HG03571 (cell line): ENCODE measurements at regions not wholly inside any gene's neighbourhood (a gene's known extent, or its start where the extent isn't known, plus 50 kb on each side); places are given as distances from the start of the nearest gene placed in this dataset.

ENCODE experiments used
- ATAC-seq: cut with Tn5 transposase; IDR thresholded peaks from one replicate; pipeline ENCODE4 v1.9.1; 2021; ENCODE audit not compliant: unreplicated experiment

DNA sequence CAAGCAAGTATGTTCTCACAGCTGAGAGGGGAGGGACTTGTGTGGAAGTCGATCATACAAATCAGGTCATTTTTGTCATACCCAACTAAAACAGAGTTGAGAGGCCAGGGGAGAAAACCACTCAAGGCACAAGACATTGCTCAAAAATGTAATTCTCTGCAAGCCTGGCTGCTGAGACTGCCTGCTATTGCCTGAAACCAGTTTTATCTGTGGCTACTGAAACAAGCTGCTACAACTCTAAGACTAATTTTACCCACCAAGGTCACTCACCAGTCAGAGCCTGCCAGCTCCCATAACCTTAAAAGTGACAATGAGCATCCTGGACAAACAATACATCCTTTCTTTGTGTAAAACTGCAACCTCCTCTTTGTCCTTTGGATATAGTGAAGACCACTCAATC, 54.1 kb upstream of the CST7 start:
- ATAC-seq, result no peak

GRCh38 chr20:24895431-24895830, 53.6 kb upstream of the CST7 start:
- ATAC-seq, result no peak

DNA sequence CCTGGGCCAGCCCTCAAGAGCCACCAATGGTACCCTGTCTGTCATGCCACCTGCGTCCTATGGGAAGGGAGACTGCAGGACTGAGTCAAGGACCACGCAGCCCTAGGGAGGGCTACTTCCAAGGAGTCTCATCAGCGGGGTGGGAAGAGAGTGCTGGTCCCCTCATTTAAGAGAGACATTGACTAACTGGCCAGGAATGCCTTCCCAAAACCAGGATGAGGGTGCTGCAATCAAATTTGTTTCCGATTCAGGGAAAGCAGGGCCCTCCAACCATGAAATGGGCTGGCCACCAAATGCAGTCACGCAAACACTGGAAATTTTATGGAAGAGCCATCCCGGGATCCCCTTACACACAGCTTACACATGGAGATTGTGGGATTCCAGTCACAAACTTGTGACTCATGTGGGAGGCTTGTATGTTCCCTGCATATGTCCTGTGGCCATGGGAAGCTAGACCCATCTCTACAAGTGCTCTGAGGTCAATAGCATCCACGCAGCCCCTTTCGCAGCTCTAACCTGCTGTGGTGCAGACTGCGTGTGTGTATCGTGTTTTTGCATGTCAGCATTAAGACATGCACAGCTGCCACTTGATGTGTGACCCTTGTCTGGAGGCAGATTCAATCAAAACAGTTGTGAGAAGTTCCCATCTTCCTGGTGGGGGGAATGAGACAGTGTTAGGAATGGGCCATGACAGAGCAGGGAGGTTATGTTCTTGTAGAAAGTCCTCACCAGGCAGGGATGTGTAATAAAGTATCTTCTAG, 53.0 kb upstream of the CST7 start:
- no peak for ATAC-seq

- ATAC-seq, result no peak
Measured at GRCh38 chr20:24896984-24897383, 52.1 kb upstream of the CST7 start.

DNA sequence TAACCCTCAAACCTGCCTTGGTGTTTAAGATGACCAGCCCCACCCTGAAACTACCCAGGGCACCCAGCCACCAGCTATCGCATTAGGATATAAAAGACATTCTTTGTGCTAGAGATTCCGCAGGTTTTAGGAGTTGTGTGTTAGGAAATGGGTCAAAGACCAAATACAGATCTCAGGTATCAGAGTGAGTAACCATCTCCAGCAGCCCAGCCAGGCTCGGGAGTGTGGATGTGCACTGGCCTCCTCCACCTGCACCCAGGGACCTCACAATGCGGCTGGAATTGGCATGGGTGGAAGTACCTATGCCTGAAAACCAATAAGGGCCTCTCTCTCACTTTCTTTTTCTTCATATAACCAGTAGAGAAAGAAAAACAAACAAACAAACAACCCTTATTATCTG, 51.1 kb upstream of the CST7 start:
- no peak for ATAC-seq

DNA sequence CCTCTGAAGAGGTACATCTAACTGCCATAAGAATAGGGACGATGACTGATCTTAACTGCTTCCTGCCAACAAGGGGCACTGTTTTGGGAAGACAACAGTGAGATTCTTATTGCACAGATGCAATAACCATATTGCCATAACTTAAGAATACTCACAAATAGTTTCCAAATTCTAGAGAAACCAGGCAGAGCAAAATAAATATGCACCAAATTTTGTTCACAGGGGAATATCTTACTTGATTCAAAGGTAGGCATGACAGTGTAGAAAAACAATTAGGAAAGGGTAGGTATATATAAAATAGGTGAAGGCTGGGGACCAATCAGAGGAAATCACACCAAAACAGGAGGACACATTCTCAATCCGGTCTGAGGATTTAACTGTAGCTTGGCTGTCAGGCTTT, 49.9 kb upstream of the CST7 start:
- no peak for ATAC-seq
